NB4 (cell line): ENCODE measurements at regions not wholly inside any gene's neighbourhood (a gene's known extent, or its start where the extent isn't known, plus 50 kb on each side); places are given as distances from the start of the nearest gene placed in this dataset.

Source experiments
- CTCF ChIP-seq: IDR thresholded peaks from one replicate; pipeline ENCODE4 v1.5.1; 2012; ENCODE audit warnings: low read depth, low read length
- MYC ChIP-seq: IDR thresholded peaks from 2 replicates; pipeline ENCODE4 v1.6.1; 2011; ENCODE audit warnings: low read depth, low read length

DNA sequence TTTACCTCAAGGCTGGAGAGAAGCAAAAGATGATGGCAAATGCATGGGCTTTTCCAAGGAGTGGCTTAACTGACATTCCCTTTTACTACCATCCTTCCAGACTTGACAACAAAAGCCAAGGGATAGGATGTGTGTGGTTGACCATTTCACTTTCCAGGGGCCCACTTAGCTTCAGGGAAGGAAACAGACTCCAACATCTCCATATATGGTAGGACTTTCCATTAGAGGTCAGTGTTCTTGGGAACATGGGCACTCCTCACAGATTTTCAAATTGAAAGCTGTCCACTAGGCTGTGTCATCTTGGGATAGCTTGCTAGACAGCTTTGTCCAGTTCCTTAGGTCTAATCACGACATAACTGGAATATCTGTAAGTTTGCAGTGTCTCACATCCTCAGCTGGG lies 118.1 kb upstream of the NAMPT start:
- TF ChIP-seq CTCF, result no peak
- no peak for TF ChIP-seq MYC
